ENCODE measurements at regions not wholly inside any gene's neighbourhood (a gene's known extent, or its start where the extent isn't known, plus 50 kb on each side); places are given as distances from the start of the nearest gene placed in this dataset.

- TF ChIP-seq CTCF (IDR thresholded peaks at IDR 0.05; ENCODE audit: low read depth, low read length) = no peak
- no peak for TF ChIP-seq MAX (IDR thresholded peaks at IDR 0.05; ENCODE audit: low read depth, low read length)
- TF ChIP-seq POLR2A (IDR thresholded peaks at IDR 0.05; ENCODE audit: extremely low read depth, insufficient read length) = no peak
Observed at GRCh38 chr1:181969902-181970301, 91.6 kb downstream of the ZNF648 start.

Data from NB4 (cell line).